Esophagus squamous epithelium (tissue), 5 donors: ENCODE measurements at regions not wholly inside any gene's neighbourhood (a gene's known extent, or its start where the extent isn't known, plus 50 kb on each side); places are given as distances from the start of the nearest gene placed in this dataset.

ENCODE experiments used
- DNase-seq: peaks from one replicate; lab custom pipeline; 2025; lab: John Stamatoyannopoulos, UW
- H3K27ac ChIP-seq, 4 donors: fragments of 200-600 bp; sonication (generic); one replicate each; pipeline ENCODE4 v1.5.1; 2016 to 2019; ENCODE audit warnings: mild to moderate bottlenecking in 1 of 4
- H3K27me3 ChIP-seq, 4 donors: fragments of 200-600 bp; sonication (generic); 1 replicate in 3 of 4; 2 replicates in 1 of 4; pipeline versions ENCODE4 v1.5.1 to v1.6.0; 2017 to 2021; ENCODE audit warnings: antibody characterized with exemption in 1 of 4
- H3K36me3 ChIP-seq, 3 donors: fragments of 200-600 bp; sonication (generic); one replicate each; pipeline ENCODE4 v1.5.1; 2016 to 2019
- H3K4me1 ChIP-seq, 3 donors: fragments of 200-600 bp; sonication (generic); one replicate each; pipeline ENCODE4 v1.5.1; 2017 to 2019
- H3K4me3 ChIP-seq, 4 donors: fragments of 200-600 bp; sonication (generic); 1 replicate in 3 of 4; 2 replicates in 1 of 4; pipeline ENCODE4 v1.5.1; 2016 to 2019; ENCODE audit warnings: mild to moderate bottlenecking in 2 of 4, moderate library complexity in 1 of 4
- H3K9me3 ChIP-seq, 3 donors: fragments of 200-600 bp; sonication (generic); one replicate each; pipeline ENCODE4 v1.5.1; 2016 to 2019
- POLR2A ChIP-seq, 4 donors: fragments of 450-650 bp; IDR thresholded peaks; one replicate each; pipeline ENCODE4 v1.6.1; 2017; ENCODE audit warnings: antibody characterized with exemption in 4 of 4, mild to moderate bottlenecking in 4 of 4, moderate library complexity in 3 of 4
- WGBS, 2 donors: methylation state at CpG; one replicate each; pipeline ENCODE4 v1.1.5; 2018; 5-methylcytosine and 5-hydroxymethylcytosine counted together
- intact Hi-C: fragments of 100-400 bp; cut with DNase I; formaldehyde crosslinking; loops from one replicate; pipeline ENCODE4 v1.15.0; 2022
- TF ChIP-seq, protein P1 (sequence below), 6 experiments: fragments of 450-650 bp in 4 of 6; fragments of 200-600 bp in 2 of 6; sonication (generic) in 2 of 6; IDR thresholded peaks; one replicate each; pipeline ENCODE4 v1.5.1; 2016 to 2019; ENCODE audit warnings: antibody characterized with exemption in 6 of 6, mild to moderate bottlenecking in 4 of 6, moderate library complexity in 4 of 6
- donor health status: DM: yes; HTN: yes; CAD: no.

DNA sequence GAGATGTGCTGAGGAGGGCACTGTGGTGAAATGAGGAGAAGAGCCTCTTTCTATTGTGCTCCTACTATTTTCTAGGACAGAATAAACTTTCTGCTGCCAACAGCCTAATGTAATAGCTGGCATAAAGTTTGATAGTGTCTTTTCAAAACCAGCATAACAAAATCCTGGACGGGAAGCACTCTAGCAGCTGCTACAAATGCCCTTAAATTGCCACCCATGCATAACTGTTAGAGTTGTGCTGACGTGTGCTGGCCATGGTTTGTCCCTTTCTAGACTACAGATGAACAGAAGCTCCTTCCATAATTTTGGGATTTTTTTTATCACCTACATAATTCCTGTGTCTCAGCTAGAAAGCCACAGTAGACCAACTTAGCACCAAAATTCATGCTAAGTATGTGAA, 88.5 kb upstream of the DEPDC1 start:
- H3K27ac ChIP-seq: no peak overlapping the region
- intact Hi-C loops: no loop called here
- 21 to 36% methylated on average over 2 of the region's 2 CpGs for WGBS, 2 donors
- peaks cover 0 to 3% (median 0%) of the 10 kb centered on the region in 3 donors for H3K9me3 ChIP-seq
- DNase-seq: no peak
- H3K27me3 ChIP-seq: no peaks in the 10 kb centered on the region
- no peaks in the 10 kb centered on the region for H3K36me3 ChIP-seq
- no peak overlapping the region for H3K4me3 ChIP-seq
- no peak for TF ChIP-seq POLR2A (IDR thresholded peaks at IDR 0.05)
- TF ChIP-seq, protein P1, sequence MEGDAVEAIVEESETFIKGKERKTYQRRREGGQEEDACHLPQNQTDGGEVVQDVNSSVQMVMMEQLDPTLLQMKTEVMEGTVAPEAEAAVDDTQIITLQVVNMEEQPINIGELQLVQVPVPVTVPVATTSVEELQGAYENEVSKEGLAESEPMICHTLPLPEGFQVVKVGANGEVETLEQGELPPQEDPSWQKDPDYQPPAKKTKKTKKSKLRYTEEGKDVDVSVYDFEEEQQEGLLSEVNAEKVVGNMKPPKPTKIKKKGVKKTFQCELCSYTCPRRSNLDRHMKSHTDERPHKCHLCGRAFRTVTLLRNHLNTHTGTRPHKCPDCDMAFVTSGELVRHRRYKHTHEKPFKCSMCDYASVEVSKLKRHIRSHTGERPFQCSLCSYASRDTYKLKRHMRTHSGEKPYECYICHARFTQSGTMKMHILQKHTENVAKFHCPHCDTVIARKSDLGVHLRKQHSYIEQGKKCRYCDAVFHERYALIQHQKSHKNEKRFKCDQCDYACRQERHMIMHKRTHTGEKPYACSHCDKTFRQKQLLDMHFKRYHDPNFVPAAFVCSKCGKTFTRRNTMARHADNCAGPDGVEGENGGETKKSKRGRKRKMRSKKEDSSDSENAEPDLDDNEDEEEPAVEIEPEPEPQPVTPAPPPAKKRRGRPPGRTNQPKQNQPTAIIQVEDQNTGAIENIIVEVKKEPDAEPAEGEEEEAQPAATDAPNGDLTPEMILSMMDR (IDR thresholded peaks at IDR 0.05): no peak
- no peaks in the 10 kb centered on the region for H3K4me1 ChIP-seq

DNA sequence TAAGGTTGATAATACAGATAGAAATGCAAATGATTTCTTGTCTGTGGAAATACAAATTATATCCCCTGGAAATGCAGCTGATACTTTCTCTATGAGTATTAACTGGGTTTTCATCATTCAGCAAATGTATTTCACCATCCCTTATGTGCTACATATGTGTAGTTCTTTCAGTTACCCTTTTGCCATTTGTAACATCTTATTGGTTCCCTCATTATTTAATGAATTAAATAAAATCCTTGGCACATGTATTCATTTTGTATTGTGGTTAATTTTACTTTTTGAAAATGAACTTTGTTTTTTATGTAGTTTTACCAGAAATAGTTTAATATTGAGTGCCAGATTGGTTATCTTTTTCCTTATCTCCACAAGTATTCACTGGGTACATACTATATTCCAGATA, 89.9 kb upstream of the DEPDC1 start:
- no peaks in the 10 kb centered on the region for H3K4me1 ChIP-seq
- H3K4me3 ChIP-seq: no peak overlapping the region
- intact Hi-C loops: no loop called here
- H3K36me3 ChIP-seq: no peaks in the 10 kb centered on the region
- H3K9me3 ChIP-seq: peaks cover 0 to 3% (median 0%) of the 10 kb centered on the region in 3 donors
- no peak overlapping the region for H3K27ac ChIP-seq
- DNase-seq: no peak
- no peak for TF ChIP-seq POLR2A (IDR thresholded peaks at IDR 0.05)
- TF ChIP-seq, protein P1 (IDR thresholded peaks at IDR 0.05): no peak
- no peaks in the 10 kb centered on the region for H3K27me3 ChIP-seq

DNA sequence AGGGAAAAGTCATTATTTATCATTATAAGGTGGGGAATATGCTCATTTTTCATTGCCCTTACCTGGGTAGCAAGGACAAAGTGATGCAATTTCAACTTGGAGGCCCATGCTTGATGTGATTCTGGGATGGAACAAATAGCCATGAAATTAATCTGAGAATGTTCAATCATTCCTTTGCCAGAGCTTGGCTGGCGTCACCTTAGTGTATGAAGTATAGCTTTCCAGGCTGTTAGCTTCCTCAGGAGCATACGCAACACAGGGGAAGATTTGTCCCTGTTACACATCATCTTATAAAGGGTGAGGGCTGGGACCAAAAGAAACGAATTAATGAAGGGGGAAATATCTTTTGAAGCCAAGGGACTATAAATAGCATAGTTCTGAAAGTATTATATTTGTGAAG, 91.4 kb upstream of the DEPDC1 start:
- no peak for DNase-seq
- H3K9me3 ChIP-seq: no peaks in the 10 kb centered on the region
- H3K36me3 ChIP-seq: no peaks in the 10 kb centered on the region
- H3K27me3 ChIP-seq: no peaks in the 10 kb centered on the region
- intact Hi-C loops: no loop called here
- H3K4me1 ChIP-seq: no peaks in the 10 kb centered on the region
- H3K27ac ChIP-seq: no peak overlapping the region
- H3K4me3 ChIP-seq: no peak overlapping the region
- 51 to 71% methylated on average over 2 to 3 of the region's 3 CpGs for WGBS, 2 donors
- TF ChIP-seq, protein P1 (IDR thresholded peaks at IDR 0.05): no peak
- TF ChIP-seq POLR2A (IDR thresholded peaks at IDR 0.05): no peak

DNA sequence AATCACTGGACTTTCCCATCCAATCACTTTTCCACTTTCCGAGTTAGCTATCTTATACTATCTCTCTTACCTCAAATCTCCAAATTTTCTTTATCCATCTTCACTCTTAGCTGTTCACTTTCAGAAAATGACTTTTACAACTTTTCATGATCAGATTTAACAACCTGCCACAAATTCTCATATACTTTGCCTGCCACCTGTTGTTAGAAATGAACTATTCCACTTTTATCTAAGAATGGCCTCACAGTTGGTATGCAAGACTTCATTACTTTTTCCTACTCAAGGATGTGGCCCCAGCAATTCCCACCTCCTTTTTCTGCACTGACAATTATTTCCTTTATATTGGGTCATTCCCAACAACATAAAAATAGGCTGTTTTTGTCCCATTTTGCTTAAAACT, 93.6 kb upstream of the DEPDC1 start:
- no peak for TF ChIP-seq POLR2A (IDR thresholded peaks at IDR 0.05)
- TF ChIP-seq, protein P1 (IDR thresholded peaks at IDR 0.05): peak in 1 of 6 experiments; percentile 9
- Histone ChIP-seq H3K4me3 (no peak overlapping the region), H3K27me3 (no peaks in the 10 kb centered on the region), H3K27ac (no peak overlapping the region), H3K4me1 (no peaks in the 10 kb centered on the region), H3K36me3 (no peaks in the 10 kb centered on the region), H3K9me3 (no peaks in the 10 kb centered on the region)
- DNase-seq: no peak
- intact Hi-C loops: no loop called here
- WGBS, 2 donors: 88 to 96% methylated on average over 1 of the region's 1 CpG

DNA sequence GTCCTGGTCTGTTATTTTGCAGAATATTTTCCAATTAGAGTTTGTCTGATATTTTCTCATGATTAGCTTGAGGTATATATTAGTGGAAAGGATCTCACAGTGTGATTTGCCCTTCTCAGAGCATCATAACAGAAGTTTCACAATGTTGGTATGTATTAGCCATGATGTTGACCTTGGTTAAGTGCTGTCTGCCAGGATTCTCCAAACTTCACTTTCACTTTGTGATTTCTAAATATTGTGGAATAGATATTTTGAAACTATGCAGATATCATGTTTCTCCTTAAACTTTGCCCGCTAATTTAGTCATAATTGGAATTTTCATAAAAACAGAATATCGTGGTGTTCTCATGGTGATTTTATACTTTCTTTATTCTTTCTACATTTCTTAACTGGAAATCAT, 98.0 kb upstream of the DEPDC1 start:
- TF ChIP-seq POLR2A (IDR thresholded peaks at IDR 0.05): no peak
- TF ChIP-seq, protein P1 (IDR thresholded peaks at IDR 0.05): no peak
- H3K27me3 ChIP-seq: no peaks in the 10 kb centered on the region
- intact Hi-C loops: no loop called here
- 90 to 92% methylated on average over 2 of the region's 2 CpGs for WGBS, 2 donors
- H3K27ac ChIP-seq: no peak overlapping the region
- H3K9me3 ChIP-seq: no peaks in the 10 kb centered on the region
- H3K4me3 ChIP-seq: no peak overlapping the region
- no peaks in the 10 kb centered on the region for H3K4me1 ChIP-seq
- no peak for DNase-seq
- no peaks in the 10 kb centered on the region for H3K36me3 ChIP-seq
